GM12878 (cell line): ENCODE measurements at regions not wholly inside any gene's neighbourhood (a gene's known extent, or its start where the extent isn't known, plus 50 kb on each side); places are given as distances from the start of the nearest gene placed in this dataset.
A peak's percentile ranks its signal among the peaks of the same experiment; 100 is the strongest.

Experiments
- ATAC-seq: fragments of 200-7000 bp; cut with Tn5 transposase; 3 replicates; pipeline ENCODE4 v1.9.1; 2020; ENCODE audit warnings: mild to moderate bottlenecking, moderate library complexity
- BruUV-seq: library from RNA; stranded (reverse); fragments of 400-500 nt; replicated peaks from 2 replicates; lab custom pipeline; 2021; lab: Mats Ljungman, UMichigan
- CTCF ChIA-PET: fragments of 300-600 bp; sonication (Branson Sonifier 250); formaldehyde crosslinking; extraction: SDS; loops from one replicate; lab custom pipeline; 2021; ENCODE audit warnings: inconsistent platforms; lab: Yijun Ruan, JAX
- POLR2A ChIA-PET: fragments of 350-600 bp; formaldehyde crosslinking; extraction: SDS; loops from one replicate; lab custom pipeline; 2021; ENCODE audit warnings: inconsistent platforms; lab: Charles Lee
- RAD21 ChIA-PET: fragments of 300-600 bp; sonication (Branson Sonifier 250); formaldehyde crosslinking; loops from one replicate; lab custom pipeline; 2023; ENCODE audit warnings: antibody characterized with exemption; ENCODE audit not compliant: unreplicated experiment; lab: Charles Lee
- SMC1A ChIA-PET: fragments of 300-600 bp; sonication (Branson Sonifier 250); formaldehyde crosslinking; loops from one replicate; lab custom pipeline; 2023; ENCODE audit not compliant: unreplicated experiment, uncharacterized antibody; lab: Charles Lee
- DNase-seq: peaks from one replicate; pipeline ENCODE4 v3.0.0-alpha.2; 2011; ENCODE audit warnings: low read depth, low spot score
- FAIRE-seq: peaks from 3 replicates; lab custom pipeline; 2011; peaks lifted over from hg19 to GRCh38; lab: Jason Lieb, UNC
- H2AFZ ChIP-seq: 2 replicates; pipeline ENCODE4 v1.6.0; 2011; ENCODE audit warnings: low read depth, low read length, control low read depth; ENCODE audit not compliant: control insufficient read depth
- H3K27ac ChIP-seq: 2 replicates; pipeline ENCODE4 v1.5.1; 2011; ENCODE audit warnings: control low read depth; ENCODE audit not compliant: control insufficient read depth, insufficient read depth
- H3K27me3 ChIP-seq, 2 experiments: replicated peaks in 1 of 2; 2 replicates each; pipeline versions ENCODE4 v1.6.0 to v1.6.1; 2011; ENCODE audit warnings: low read length in 1 of 2; ENCODE audit not compliant: control insufficient read depth in 2 of 2, insufficient read depth in 2 of 2
- H3K36me3 ChIP-seq, 2 experiments: 2 replicates each; pipeline ENCODE4 v1.5.1; 2011; ENCODE audit warnings: low read length in 1 of 2; ENCODE audit not compliant: control insufficient read depth in 2 of 2, insufficient read depth in 2 of 2
- H3K4me1 ChIP-seq: 2 replicates; pipeline ENCODE4 v1.6.1; 2011; ENCODE audit warnings: mild to moderate bottlenecking, low read length, moderate library complexity, mixed read lengths; ENCODE audit not compliant: control insufficient read depth, insufficient read depth
- H3K4me2 ChIP-seq: 2 replicates; pipeline ENCODE4 v1.6.0; 2011; ENCODE audit warnings: control low read depth; ENCODE audit not compliant: control insufficient read depth, insufficient read depth
- H3K4me3 ChIP-seq: fragments of 200-600 bp; sonication (generic); 2 replicates; pipeline ENCODE4 v1.5.1; 2016
- H3K79me2 ChIP-seq: 2 replicates; pipeline ENCODE4 v1.6.0; 2011; ENCODE audit warnings: low read length; ENCODE audit not compliant: control insufficient read depth, insufficient read depth
- H3K9ac ChIP-seq: 2 replicates; pipeline ENCODE4 v1.8.0; 2011; ENCODE audit warnings: low read length, control low read depth, mixed read lengths; ENCODE audit not compliant: control insufficient read depth, insufficient read depth
- H3K9me3 ChIP-seq: replicated peaks from 3 replicates; pipeline ENCODE4 v1.5.1; 2011; ENCODE audit warnings: mild to moderate bottlenecking, low read length; ENCODE audit not compliant: control insufficient read depth, insufficient read depth
- H4K20me1 ChIP-seq: 2 replicates; pipeline ENCODE4 v1.6.0; 2011; ENCODE audit not compliant: control insufficient read depth, insufficient read depth
- BCLAF1 ChIP-seq: fragments of 450-650 bp; IDR thresholded peaks from 2 replicates; pipeline ENCODE4 v1.6.1; 2017; ENCODE audit warnings: antibody characterized with exemption, mild to moderate bottlenecking, moderate library complexity
- YBX1 ChIP-seq: fragments of 450-650 bp; IDR thresholded peaks from 2 replicates; pipeline ENCODE4 v1.6.1; 2016; ENCODE audit warnings: antibody characterized with exemption
- ZNF24 ChIP-seq: fragments of 450-650 bp; IDR thresholded peaks from 2 replicates; pipeline ENCODE4 v1.6.1; 2017; ENCODE audit warnings: antibody characterized with exemption, mild to moderate bottlenecking
- ZNF687 ChIP-seq: fragments of 450-650 bp; IDR thresholded peaks from 2 replicates; pipeline ENCODE4 v1.6.1; 2017; ENCODE audit warnings: mild to moderate bottlenecking, moderate library complexity
- WGBS: methylation state at CpG from one replicate; pipeline ENCODE4 v1.1.6; 2016; ENCODE audit warnings: low lambda C conversion rate; ENCODE audit not compliant: insufficient replicate concordance, insufficient coverage; ENCODE audit errors: missing lambda C conversion rate; 5-methylcytosine and 5-hydroxymethylcytosine counted together
- in situ Hi-C: fragments of 300-500 bp; cut with MboI; formaldehyde crosslinking; loops from 9 replicates; pipeline ENCODE4 v1.14.3; 2018; ENCODE audit warnings: mixed read lengths
- intact Hi-C: fragments of 100-400 bp; cut with micrococcal nuclease; formaldehyde crosslinking; loops from one replicate; pipeline ENCODE4 v1.14.2; 2022; ENCODE audit not compliant: unreplicated experiment
- TF ChIP-seq, protein P1 (sequence below): fragments of 450-650 bp; formaldehyde crosslinking; IDR thresholded peaks from 2 replicates; pipeline ENCODE4 v1.5.0; 2022; ENCODE audit warnings: mild to moderate bottlenecking, missing genetic modification characterization

GRCh38 chr10:123393170-123393569 is 239.0 kb downstream of the BUB3 start (continued):
- TF ChIP-seq BCLAF1 (no peak), YBX1 (0 out of 2 replicates have a peak, but pooled peaks have one; percentile 8)
- TF ChIP-seq, protein P1, sequence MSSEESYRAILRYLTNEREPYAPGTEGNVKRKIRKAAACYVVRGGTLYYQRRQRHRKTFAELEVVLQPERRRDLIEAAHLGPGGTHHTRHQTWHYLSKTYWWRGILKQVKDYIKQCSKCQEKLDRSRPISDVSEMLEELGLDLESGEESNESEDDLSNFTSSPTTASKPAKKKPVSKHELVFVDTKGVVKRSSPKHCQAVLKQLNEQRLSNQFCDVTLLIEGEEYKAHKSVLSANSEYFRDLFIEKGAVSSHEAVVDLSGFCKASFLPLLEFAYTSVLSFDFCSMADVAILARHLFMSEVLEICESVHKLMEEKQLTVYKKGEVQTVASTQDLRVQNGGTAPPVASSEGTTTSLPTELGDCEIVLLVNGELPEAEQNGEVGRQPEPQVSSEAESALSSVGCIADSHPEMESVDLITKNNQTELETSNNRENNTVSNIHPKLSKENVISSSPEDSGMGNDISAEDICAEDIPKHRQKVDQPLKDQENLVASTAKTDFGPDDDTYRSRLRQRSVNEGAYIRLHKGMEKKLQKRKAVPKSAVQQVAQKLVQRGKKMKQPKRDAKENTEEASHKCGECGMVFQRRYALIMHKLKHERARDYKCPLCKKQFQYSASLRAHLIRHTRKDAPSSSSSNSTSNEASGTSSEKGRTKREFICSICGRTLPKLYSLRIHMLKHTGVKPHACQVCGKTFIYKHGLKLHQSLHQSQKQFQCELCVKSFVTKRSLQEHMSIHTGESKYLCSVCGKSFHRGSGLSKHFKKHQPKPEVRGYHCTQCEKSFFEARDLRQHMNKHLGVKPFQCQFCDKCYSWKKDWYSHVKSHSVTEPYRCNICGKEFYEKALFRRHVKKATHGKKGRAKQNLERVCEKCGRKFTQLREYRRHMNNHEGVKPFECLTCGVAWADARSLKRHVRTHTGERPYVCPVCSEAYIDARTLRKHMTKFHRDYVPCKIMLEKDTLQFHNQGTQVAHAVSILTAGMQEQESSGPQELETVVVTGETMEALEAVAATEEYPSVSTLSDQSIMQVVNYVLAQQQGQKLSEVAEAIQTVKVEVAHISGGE (CRISPR knock-in tag) = no peak

- DNase-seq (no peak), ATAC-seq (no peak), FAIRE-seq (no peak)
- no peak for TF ChIP-seq ZNF687
- peak; percentile 96 for TF ChIP-seq ZNF24
- ChIA-PET CTCF (no interaction called here), POLR2A (no interaction called here), RAD21 (interaction anchor here (1.0 to 1.5 kb wide), 2 partner anchors 9 to 19 kb away, joined by 3 read pairs; no protein-coding TSS in a partner anchor), SMC1A (interaction anchor here (1.3 kb wide), 2 partner anchors 8 to 24 kb away, joined by 3 to 5 read pairs; no protein-coding TSS in a partner anchor)
- Histone ChIP-seq H3K36me3 (no peaks in the 10 kb centered on the region), H3K79me2 (peaks cover 5% of the 10 kb centered on the region), H4K20me1 (no peaks in the 10 kb centered on the region), H3K9ac (no peak overlapping the region), H3K27ac (peak overlapping the region; percentile 99), H3K4me3 (no peak overlapping the region), H3K27me3 (no peaks in the 10 kb centered on the region), H2AFZ (no peak overlapping the region), H3K4me1 (peaks cover 89% of the 10 kb centered on the region), H3K9me3 (peaks cover 15% of the 10 kb centered on the region; the same call in 2 of the 3 replicates), H3K4me2 (peak overlapping the region; percentile 78; the same call in 1 of the 2 replicates)
- BruUV-seq = no TSS peak
- intact Hi-C loops (loop anchor here (5.0 kb wide), 4 partner anchors 93 to 262 kb away; partner anchors contain the start of gene BUB3), in situ Hi-C loops (loop anchor here (5.0 to 10.0 kb wide), 5 partner anchors 158 to 1330 kb away; partner anchors contain the start of gene BUB3)
- WGBS = 5% methylated on average over 1 of the region's 1 CpG
These were observed 240.2 kb downstream of the BUB3 start for GRCh38 chr10:123394382-123394781.
